HEK293T (cell line): ENCODE measurements at regions not wholly inside any gene's neighbourhood (a gene's known extent, or its start where the extent isn't known, plus 50 kb on each side); places are given as distances from the start of the nearest gene placed in this dataset.

Experiments used
- BHLHE40 ChIP-seq: fragments of 450-650 bp; IDR thresholded peaks from 2 replicates; pipeline ENCODE4 v1.6.1; 2016; ENCODE audit warnings: mild to moderate bottlenecking, moderate library complexity, borderline replicate concordance
- ELF4 ChIP-seq: fragments of 450-650 bp; IDR thresholded peaks from 2 replicates; pipeline ENCODE4 v1.6.1; 2017; ENCODE audit warnings: antibody characterized with exemption
- FOXM1 ChIP-seq: fragments of 450-650 bp; IDR thresholded peaks from 2 replicates; pipeline ENCODE4 v1.6.1; 2017; ENCODE audit warnings: mild to moderate bottlenecking, borderline replicate concordance
- NFRKB ChIP-seq: fragments of 450-650 bp; IDR thresholded peaks from 2 replicates; pipeline ENCODE4 v1.6.1; 2016; ENCODE audit warnings: mild to moderate bottlenecking, moderate library complexity
- SP1 ChIP-seq: fragments of 450-650 bp; IDR thresholded peaks from 2 replicates; pipeline ENCODE4 v1.6.1; 2017
- TARDBP ChIP-seq: fragments of 450-650 bp; IDR thresholded peaks from 2 replicates; pipeline ENCODE4 v1.6.1; 2016

- TF ChIP-seq TARDBP (no peak), ELF4 (no peak), FOXM1 (no peak), BHLHE40 (no peak), NFRKB (no peak), SP1 (no peak)
These were observed 223.6 kb upstream of the PDZRN3 start for GRCh38 chr3:73848173-73848906.
